GM12878 (cell line): ENCODE measurements at regions not wholly inside any gene's neighbourhood (a gene's known extent, or its start where the extent isn't known, plus 50 kb on each side); places are given as distances from the start of the nearest gene placed in this dataset.

Experiments used
- ATAC-seq: fragments of 200-7000 bp; cut with Tn5 transposase; 3 replicates; pipeline ENCODE4 v1.9.1; 2020; ENCODE audit warnings: mild to moderate bottlenecking, moderate library complexity
- BruUV-seq: library from RNA; stranded (reverse); fragments of 400-500 nt; replicated peaks from 2 replicates; lab custom pipeline; 2021; lab: Mats Ljungman, UMichigan
- CTCF ChIA-PET: fragments of 300-600 bp; sonication (Branson Sonifier 250); formaldehyde crosslinking; extraction: SDS; loops from one replicate; lab custom pipeline; 2021; ENCODE audit warnings: inconsistent platforms; lab: Yijun Ruan, JAX
- POLR2A ChIA-PET: fragments of 350-600 bp; formaldehyde crosslinking; extraction: SDS; loops from one replicate; lab custom pipeline; 2021; ENCODE audit warnings: inconsistent platforms; lab: Charles Lee
- RAD21 ChIA-PET: fragments of 300-600 bp; sonication (Branson Sonifier 250); formaldehyde crosslinking; loops from one replicate; lab custom pipeline; 2023; ENCODE audit warnings: antibody characterized with exemption; ENCODE audit not compliant: unreplicated experiment; lab: Charles Lee
- SMC1A ChIA-PET: fragments of 300-600 bp; sonication (Branson Sonifier 250); formaldehyde crosslinking; loops from one replicate; lab custom pipeline; 2023; ENCODE audit not compliant: unreplicated experiment, uncharacterized antibody; lab: Charles Lee
- DNase-seq: peaks from one replicate; pipeline ENCODE4 v3.0.0-alpha.2; 2011; ENCODE audit warnings: low read depth, low spot score
- FAIRE-seq: peaks from 3 replicates; lab custom pipeline; 2011; peaks lifted over from hg19 to GRCh38; lab: Jason Lieb, UNC
- H2AFZ ChIP-seq: 2 replicates; pipeline ENCODE4 v1.6.0; 2011; ENCODE audit warnings: low read depth, low read length, control low read depth; ENCODE audit not compliant: control insufficient read depth
- H3K27ac ChIP-seq: 2 replicates; pipeline ENCODE4 v1.5.1; 2011; ENCODE audit warnings: control low read depth; ENCODE audit not compliant: control insufficient read depth, insufficient read depth
- H3K27me3 ChIP-seq, 2 experiments: replicated peaks in 1 of 2; 2 replicates each; pipeline versions ENCODE4 v1.6.0 to v1.6.1; 2011; ENCODE audit warnings: low read length in 1 of 2; ENCODE audit not compliant: control insufficient read depth in 2 of 2, insufficient read depth in 2 of 2
- H3K36me3 ChIP-seq, 2 experiments: 2 replicates each; pipeline ENCODE4 v1.5.1; 2011; ENCODE audit warnings: low read length in 1 of 2; ENCODE audit not compliant: control insufficient read depth in 2 of 2, insufficient read depth in 2 of 2
- H3K4me1 ChIP-seq: 2 replicates; pipeline ENCODE4 v1.6.1; 2011; ENCODE audit warnings: mild to moderate bottlenecking, low read length, moderate library complexity, mixed read lengths; ENCODE audit not compliant: control insufficient read depth, insufficient read depth
- H3K4me2 ChIP-seq: 2 replicates; pipeline ENCODE4 v1.6.0; 2011; ENCODE audit warnings: control low read depth; ENCODE audit not compliant: control insufficient read depth, insufficient read depth
- H3K4me3 ChIP-seq: fragments of 200-600 bp; sonication (generic); 2 replicates; pipeline ENCODE4 v1.5.1; 2016
- H3K79me2 ChIP-seq: 2 replicates; pipeline ENCODE4 v1.6.0; 2011; ENCODE audit warnings: low read length; ENCODE audit not compliant: control insufficient read depth, insufficient read depth
- H3K9ac ChIP-seq: 2 replicates; pipeline ENCODE4 v1.8.0; 2011; ENCODE audit warnings: low read length, control low read depth, mixed read lengths; ENCODE audit not compliant: control insufficient read depth, insufficient read depth
- H3K9me3 ChIP-seq: replicated peaks from 3 replicates; pipeline ENCODE4 v1.5.1; 2011; ENCODE audit warnings: mild to moderate bottlenecking, low read length; ENCODE audit not compliant: control insufficient read depth, insufficient read depth
- H4K20me1 ChIP-seq: 2 replicates; pipeline ENCODE4 v1.6.0; 2011; ENCODE audit not compliant: control insufficient read depth, insufficient read depth
- ASH2L ChIP-seq: fragments of 300-600, 200-600 bp; sonication (generic); IDR thresholded peaks from 2 replicates; pipeline ENCODE4 v1.6.1; 2017; ENCODE audit warnings: low read depth, mild to moderate bottlenecking, borderline replicate concordance
- GABPA ChIP-seq: IDR thresholded peaks from 2 replicates; pipeline ENCODE4 v1.6.1; 2014; ENCODE audit warnings: antibody characterized with exemption, low read depth, mild to moderate bottlenecking, inconsistent platforms
- MTA2 ChIP-seq: fragments of 450-650 bp; IDR thresholded peaks from 2 replicates; pipeline ENCODE4 v1.6.1; 2016; ENCODE audit warnings: low read depth, mild to moderate bottlenecking, moderate library complexity
- NFXL1 ChIP-seq: fragments of 450-650 bp; IDR thresholded peaks from 2 replicates; pipeline ENCODE4 v1.6.1; 2017; ENCODE audit warnings: antibody characterized with exemption, mild to moderate bottlenecking, borderline replicate concordance
- NFYB ChIP-seq: IDR thresholded peaks from 2 replicates; pipeline ENCODE4 v1.6.1; 2011; ENCODE audit warnings: low read depth, mild to moderate bottlenecking, low read length, improper control_type of control experiment, moderate library complexity; ENCODE audit not compliant: insufficient read depth
- NRF1 ChIP-seq: conservative IDR thresholded peaks from 2 replicates; pipeline ENCODE4 v1.6.1; 2011; ENCODE audit warnings: mild to moderate bottlenecking, low read depth, low read length, improper control_type of control experiment
- PML ChIP-seq: IDR thresholded peaks from 2 replicates; pipeline ENCODE4 v1.6.1; 2012; ENCODE audit warnings: low read length, inconsistent platforms
- RAD51 ChIP-seq: fragments of 450-650 bp; IDR thresholded peaks from 2 replicates; pipeline ENCODE4 v1.6.1; 2016; ENCODE audit warnings: moderate library complexity, mild to moderate bottlenecking, inconsistent platforms
- SUZ12 ChIP-seq: fragments of 200-600 bp; sonication (generic); IDR thresholded peaks from one replicate; pipeline ENCODE4 v1.6.1; 2018; ENCODE audit warnings: antibody characterized with exemption, mild to moderate bottlenecking; ENCODE audit not compliant: unreplicated experiment
- TBL1XR1 ChIP-seq: IDR thresholded peaks from 2 replicates; pipeline ENCODE4 v1.6.1; 2012; ENCODE audit warnings: low read depth, low read length, improper control_type of control experiment
- ZSCAN29 ChIP-seq: fragments of 450-650 bp; IDR thresholded peaks from 2 replicates; pipeline ENCODE4 v1.6.1; 2017; ENCODE audit warnings: mild to moderate bottlenecking, moderate library complexity
- WGBS: methylation state at CpG from one replicate; pipeline ENCODE4 v1.1.6; 2016; ENCODE audit warnings: low lambda C conversion rate; ENCODE audit not compliant: insufficient replicate concordance, insufficient coverage; ENCODE audit errors: missing lambda C conversion rate; 5-methylcytosine and 5-hydroxymethylcytosine counted together
- in situ Hi-C: fragments of 300-500 bp; cut with MboI; formaldehyde crosslinking; loops from 9 replicates; pipeline ENCODE4 v1.14.3; 2018; ENCODE audit warnings: mixed read lengths
- intact Hi-C: fragments of 100-400 bp; cut with micrococcal nuclease; formaldehyde crosslinking; loops from one replicate; pipeline ENCODE4 v1.14.2; 2022; ENCODE audit not compliant: unreplicated experiment
- TF ChIP-seq, protein P1 (sequence below): IDR thresholded peaks from 2 replicates; pipeline ENCODE4 v1.6.1; 2012; ENCODE audit warnings: low read length, inconsistent platforms
- TF ChIP-seq, protein P2 (sequence below): IDR thresholded peaks from 2 replicates; pipeline ENCODE4 v1.6.1; 2012; ENCODE audit warnings: mild to moderate bottlenecking, low read depth, low read length
- TF ChIP-seq, protein P3 (sequence below): IDR thresholded peaks from 2 replicates; pipeline ENCODE4 v1.6.1; 2012; ENCODE audit warnings: low read depth, low read length, improper control_type of control experiment
- TF ChIP-seq, protein P4 (sequence below): fragments of 450-650 bp; IDR thresholded peaks from 2 replicates; pipeline ENCODE4 v1.6.1; 2018; ENCODE audit warnings: borderline replicate concordance, mild to moderate bottlenecking; ENCODE audit not compliant: partially characterized antibody
- TF ChIP-seq, protein P5 (sequence below): fragments of 450-650 bp; IDR thresholded peaks from 2 replicates; pipeline ENCODE4 v1.6.1; 2016; ENCODE audit warnings: mild to moderate bottlenecking

DNA sequence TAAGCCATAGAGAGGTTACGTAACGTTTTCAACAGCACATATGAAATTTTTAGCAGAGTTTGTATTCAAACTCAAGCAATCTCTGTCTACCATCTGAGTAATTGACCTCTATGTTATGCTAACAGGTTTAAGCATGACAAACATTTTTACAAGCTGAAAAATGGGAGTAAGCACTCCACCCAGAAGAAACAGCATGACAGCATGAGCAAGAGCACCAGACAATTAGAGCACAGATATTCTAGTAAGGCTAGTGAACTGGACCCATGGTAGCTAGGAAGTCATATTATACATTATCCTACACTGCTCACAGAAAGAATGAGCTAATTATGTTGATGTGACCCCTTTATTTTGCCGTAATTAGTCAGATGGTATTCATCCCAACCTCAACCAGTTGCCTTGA, 200.5 kb downstream of the PABPC4L start:
- ChIA-PET RAD21 (interaction anchor here (0.5 kb wide), 1 partner anchor 607 kb away, joined by 6 read pairs; no protein-coding TSS in a partner anchor), POLR2A (no interaction called here), SMC1A (no interaction called here), CTCF (no interaction called here)
- no peaks in the 10 kb centered on the region for H4K20me1 ChIP-seq
- FAIRE-seq (no peak), ATAC-seq (no peak), DNase-seq (no peak)
- in situ Hi-C loops = no loop called here
- no peaks in the 10 kb centered on the region for H3K27me3 ChIP-seq
- 35% methylated on average over 3 of the region's 3 CpGs for WGBS
- intact Hi-C loops = no loop called here
- H3K9me3 ChIP-seq = no peaks in the 10 kb centered on the region
- no peaks in the 10 kb centered on the region for H3K79me2 ChIP-seq
- no peak overlapping the region for H3K27ac ChIP-seq
- BruUV-seq = no TSS peak
- H2AFZ ChIP-seq = no peak overlapping the region
- no peak overlapping the region for H3K9ac ChIP-seq
- H3K36me3 ChIP-seq = no peaks in the 10 kb centered on the region
- no peak overlapping the region for H3K4me2 ChIP-seq
- H3K4me1 ChIP-seq = no peaks in the 10 kb centered on the region
- H3K4me3 ChIP-seq = no peak overlapping the region
- TF ChIP-seq, protein P1, sequence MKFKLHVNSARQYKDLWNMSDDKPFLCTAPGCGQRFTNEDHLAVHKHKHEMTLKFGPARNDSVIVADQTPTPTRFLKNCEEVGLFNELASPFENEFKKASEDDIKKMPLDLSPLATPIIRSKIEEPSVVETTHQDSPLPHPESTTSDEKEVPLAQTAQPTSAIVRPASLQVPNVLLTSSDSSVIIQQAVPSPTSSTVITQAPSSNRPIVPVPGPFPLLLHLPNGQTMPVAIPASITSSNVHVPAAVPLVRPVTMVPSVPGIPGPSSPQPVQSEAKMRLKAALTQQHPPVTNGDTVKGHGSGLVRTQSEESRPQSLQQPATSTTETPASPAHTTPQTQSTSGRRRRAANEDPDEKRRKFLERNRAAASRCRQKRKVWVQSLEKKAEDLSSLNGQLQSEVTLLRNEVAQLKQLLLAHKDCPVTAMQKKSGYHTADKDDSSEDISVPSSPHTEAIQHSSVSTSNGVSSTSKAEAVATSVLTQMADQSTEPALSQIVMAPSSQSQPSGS = no peak
- TF ChIP-seq, protein P2, sequence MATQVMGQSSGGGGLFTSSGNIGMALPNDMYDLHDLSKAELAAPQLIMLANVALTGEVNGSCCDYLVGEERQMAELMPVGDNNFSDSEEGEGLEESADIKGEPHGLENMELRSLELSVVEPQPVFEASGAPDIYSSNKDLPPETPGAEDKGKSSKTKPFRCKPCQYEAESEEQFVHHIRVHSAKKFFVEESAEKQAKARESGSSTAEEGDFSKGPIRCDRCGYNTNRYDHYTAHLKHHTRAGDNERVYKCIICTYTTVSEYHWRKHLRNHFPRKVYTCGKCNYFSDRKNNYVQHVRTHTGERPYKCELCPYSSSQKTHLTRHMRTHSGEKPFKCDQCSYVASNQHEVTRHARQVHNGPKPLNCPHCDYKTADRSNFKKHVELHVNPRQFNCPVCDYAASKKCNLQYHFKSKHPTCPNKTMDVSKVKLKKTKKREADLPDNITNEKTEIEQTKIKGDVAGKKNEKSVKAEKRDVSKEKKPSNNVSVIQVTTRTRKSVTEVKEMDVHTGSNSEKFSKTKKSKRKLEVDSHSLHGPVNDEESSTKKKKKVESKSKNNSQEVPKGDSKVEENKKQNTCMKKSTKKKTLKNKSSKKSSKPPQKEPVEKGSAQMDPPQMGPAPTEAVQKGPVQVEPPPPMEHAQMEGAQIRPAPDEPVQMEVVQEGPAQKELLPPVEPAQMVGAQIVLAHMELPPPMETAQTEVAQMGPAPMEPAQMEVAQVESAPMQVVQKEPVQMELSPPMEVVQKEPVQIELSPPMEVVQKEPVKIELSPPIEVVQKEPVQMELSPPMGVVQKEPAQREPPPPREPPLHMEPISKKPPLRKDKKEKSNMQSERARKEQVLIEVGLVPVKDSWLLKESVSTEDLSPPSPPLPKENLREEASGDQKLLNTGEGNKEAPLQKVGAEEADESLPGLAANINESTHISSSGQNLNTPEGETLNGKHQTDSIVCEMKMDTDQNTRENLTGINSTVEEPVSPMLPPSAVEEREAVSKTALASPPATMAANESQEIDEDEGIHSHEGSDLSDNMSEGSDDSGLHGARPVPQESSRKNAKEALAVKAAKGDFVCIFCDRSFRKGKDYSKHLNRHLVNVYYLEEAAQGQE = no peak
- no peak for TF ChIP-seq MTA2
- no peak for TF ChIP-seq RAD51
- no peak for TF ChIP-seq TBL1XR1
- TF ChIP-seq, protein P3, sequence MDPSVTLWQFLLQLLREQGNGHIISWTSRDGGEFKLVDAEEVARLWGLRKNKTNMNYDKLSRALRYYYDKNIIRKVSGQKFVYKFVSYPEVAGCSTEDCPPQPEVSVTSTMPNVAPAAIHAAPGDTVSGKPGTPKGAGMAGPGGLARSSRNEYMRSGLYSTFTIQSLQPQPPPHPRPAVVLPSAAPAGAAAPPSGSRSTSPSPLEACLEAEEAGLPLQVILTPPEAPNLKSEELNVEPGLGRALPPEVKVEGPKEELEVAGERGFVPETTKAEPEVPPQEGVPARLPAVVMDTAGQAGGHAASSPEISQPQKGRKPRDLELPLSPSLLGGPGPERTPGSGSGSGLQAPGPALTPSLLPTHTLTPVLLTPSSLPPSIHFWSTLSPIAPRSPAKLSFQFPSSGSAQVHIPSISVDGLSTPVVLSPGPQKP = no peak
- no peak for TF ChIP-seq NFYB
- TF ChIP-seq PML = no peak
- TF ChIP-seq, protein P4, sequence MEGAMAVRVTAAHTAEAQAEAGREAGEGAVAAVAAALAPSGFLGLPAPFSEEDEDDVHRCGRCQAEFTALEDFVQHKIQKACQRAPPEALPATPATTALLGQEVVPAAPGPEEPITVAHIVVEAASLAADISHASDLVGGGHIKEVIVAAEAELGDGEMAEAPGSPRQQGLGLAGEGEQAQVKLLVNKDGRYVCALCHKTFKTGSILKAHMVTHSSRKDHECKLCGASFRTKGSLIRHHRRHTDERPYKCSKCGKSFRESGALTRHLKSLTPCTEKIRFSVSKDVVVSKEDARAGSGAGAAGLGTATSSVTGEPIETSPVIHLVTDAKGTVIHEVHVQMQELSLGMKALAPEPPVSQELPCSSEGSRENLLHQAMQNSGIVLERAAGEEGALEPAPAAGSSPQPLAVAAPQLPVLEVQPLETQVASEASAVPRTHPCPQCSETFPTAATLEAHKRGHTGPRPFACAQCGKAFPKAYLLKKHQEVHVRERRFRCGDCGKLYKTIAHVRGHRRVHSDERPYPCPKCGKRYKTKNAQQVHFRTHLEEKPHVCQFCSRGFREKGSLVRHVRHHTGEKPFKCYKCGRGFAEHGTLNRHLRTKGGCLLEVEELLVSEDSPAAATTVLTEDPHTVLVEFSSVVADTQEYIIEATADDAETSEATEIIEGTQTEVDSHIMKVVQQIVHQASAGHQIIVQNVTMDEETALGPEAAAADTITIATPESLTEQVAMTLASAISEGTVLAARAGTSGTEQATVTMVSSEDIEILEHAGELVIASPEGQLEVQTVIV = no peak
- no peak for TF ChIP-seq ZSCAN29
- no peak for TF ChIP-seq ASH2L
- TF ChIP-seq GABPA = no peak
- TF ChIP-seq, protein P5, sequence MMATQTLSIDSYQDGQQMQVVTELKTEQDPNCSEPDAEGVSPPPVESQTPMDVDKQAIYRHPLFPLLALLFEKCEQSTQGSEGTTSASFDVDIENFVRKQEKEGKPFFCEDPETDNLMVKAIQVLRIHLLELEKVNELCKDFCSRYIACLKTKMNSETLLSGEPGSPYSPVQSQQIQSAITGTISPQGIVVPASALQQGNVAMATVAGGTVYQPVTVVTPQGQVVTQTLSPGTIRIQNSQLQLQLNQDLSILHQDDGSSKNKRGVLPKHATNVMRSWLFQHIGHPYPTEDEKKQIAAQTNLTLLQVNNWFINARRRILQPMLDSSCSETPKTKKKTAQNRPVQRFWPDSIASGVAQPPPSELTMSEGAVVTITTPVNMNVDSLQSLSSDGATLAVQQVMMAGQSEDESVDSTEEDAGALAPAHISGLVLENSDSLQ = no peak
- no peak for TF ChIP-seq SUZ12
- no peak for TF ChIP-seq NFXL1
- no peak for TF ChIP-seq NRF1
